ENCODE measurements at regions not wholly inside any gene's neighbourhood (a gene's known extent, or its start where the extent isn't known, plus 50 kb on each side); places are given as distances from the start of the nearest gene placed in this dataset.

DNA sequence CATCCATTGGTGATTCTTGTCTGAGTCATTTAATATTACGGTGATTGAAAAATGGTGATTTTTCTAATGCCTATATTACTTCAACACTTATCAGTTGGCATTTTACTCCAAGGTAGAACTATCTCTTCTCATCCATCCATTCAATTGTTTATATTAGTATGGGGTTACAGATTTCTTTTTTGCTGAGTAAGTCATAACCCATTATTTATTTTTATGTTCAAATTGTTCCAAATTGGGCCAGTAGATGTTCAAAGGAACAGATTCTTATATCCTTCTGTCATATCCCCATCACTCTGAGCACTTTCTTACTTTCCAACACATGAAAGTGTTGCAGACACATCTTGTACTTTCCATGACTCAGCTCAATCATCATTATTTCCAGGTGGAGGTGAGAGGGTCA is 466.8 kb upstream of the CAMK1G start:
- TF ChIP-seq, protein P1, sequence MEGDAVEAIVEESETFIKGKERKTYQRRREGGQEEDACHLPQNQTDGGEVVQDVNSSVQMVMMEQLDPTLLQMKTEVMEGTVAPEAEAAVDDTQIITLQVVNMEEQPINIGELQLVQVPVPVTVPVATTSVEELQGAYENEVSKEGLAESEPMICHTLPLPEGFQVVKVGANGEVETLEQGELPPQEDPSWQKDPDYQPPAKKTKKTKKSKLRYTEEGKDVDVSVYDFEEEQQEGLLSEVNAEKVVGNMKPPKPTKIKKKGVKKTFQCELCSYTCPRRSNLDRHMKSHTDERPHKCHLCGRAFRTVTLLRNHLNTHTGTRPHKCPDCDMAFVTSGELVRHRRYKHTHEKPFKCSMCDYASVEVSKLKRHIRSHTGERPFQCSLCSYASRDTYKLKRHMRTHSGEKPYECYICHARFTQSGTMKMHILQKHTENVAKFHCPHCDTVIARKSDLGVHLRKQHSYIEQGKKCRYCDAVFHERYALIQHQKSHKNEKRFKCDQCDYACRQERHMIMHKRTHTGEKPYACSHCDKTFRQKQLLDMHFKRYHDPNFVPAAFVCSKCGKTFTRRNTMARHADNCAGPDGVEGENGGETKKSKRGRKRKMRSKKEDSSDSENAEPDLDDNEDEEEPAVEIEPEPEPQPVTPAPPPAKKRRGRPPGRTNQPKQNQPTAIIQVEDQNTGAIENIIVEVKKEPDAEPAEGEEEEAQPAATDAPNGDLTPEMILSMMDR (conservative IDR thresholded peaks at IDR 0.05; ENCODE audit: low read length) = no peak
- no peak for TF ChIP-seq EZH2phosphoT487 (IDR thresholded peaks at IDR 0.05; ENCODE audit: borderline replicate concordance)

Measured in Loucy (cell line).